Skeletal muscle tissue (tissue), 3 donors: ENCODE measurements at regions not wholly inside any gene's neighbourhood (a gene's known extent, or its start where the extent isn't known, plus 50 kb on each side); places are given as distances from the start of the nearest gene placed in this dataset.
"Not testable (repeated sequence)": the region's sequence is repeated elsewhere in the genome, so short reads cannot be mapped to it uniquely, and the experiment has no call there.

Source experiments
- H3K27ac ChIP-seq: one replicate; pipeline ENCODE4 v1.7.0; 2013; ENCODE audit warnings: mild to moderate bottlenecking, low read depth, low read length, inconsistent platforms
- H3K27me3 ChIP-seq, 3 donors: one replicate each; pipeline ENCODE4 v1.7.0; 2013; ENCODE audit warnings: low read length in 3 of 3; ENCODE audit not compliant: control insufficient read depth in 3 of 3, insufficient read depth in 3 of 3
- H3K36me3 ChIP-seq, 3 donors: one replicate each; pipeline ENCODE4 v1.7.0; 2013; ENCODE audit warnings: low read length in 3 of 3; ENCODE audit not compliant: control insufficient read depth in 3 of 3, insufficient read depth in 3 of 3
- H3K4me1 ChIP-seq, 3 donors: one replicate each; pipeline ENCODE4 v1.7.0; 2013; ENCODE audit warnings: low read length in 3 of 3, mild to moderate bottlenecking in 3 of 3; ENCODE audit not compliant: control insufficient read depth in 3 of 3, insufficient read depth in 3 of 3
- H3K4me3 ChIP-seq, 3 donors: one replicate each; pipeline ENCODE4 v1.7.0; 2013; ENCODE audit warnings: low read length in 3 of 3
- H3K9ac ChIP-seq, 3 donors: one replicate each; pipeline ENCODE4 v1.7.0; 2013; ENCODE audit warnings: low read length in 3 of 3, mild to moderate bottlenecking in 3 of 3, moderate library complexity in 2 of 3, low read depth in 1 of 3
- H3K9me3 ChIP-seq, 3 donors: one replicate each; pipeline ENCODE4 v1.7.0; 2013; ENCODE audit warnings: low read length in 3 of 3; ENCODE audit not compliant: control insufficient read depth in 3 of 3
- donor health status: Osteomylitis.

DNA sequence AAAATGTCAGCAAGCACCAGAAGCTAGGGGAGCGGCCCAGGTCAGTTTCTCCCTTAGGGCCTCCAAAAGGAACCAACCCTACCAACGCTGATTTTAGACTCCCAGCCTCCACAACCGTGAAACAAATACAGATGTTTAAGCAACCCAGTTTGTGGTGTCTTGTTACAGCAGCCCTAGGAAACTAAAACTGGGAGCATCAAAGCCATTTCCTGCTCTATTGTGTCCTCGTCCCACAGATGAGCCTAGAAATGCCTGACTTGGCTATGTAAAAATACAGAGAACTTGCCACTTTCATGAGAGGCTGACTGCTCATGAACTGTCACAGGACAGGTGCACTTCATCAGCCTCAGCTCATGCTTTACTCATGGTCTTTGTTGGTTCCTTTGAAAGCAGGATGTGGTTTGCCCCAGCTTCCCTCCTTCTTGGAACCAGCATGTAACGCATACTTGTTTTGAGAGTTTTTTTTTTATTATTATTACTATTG, 97.6 kb upstream of the SLC39A10 start:
- no peak overlapping the region for H3K4me3 ChIP-seq
- no peaks in the 10 kb centered on the region for H3K4me1 ChIP-seq
- H3K36me3 ChIP-seq = no peaks in the 10 kb centered on the region
- H3K27ac ChIP-seq = no peak overlapping the region
- H3K9ac ChIP-seq = no peak overlapping the region
- H3K27me3 ChIP-seq = no peaks in the 10 kb centered on the region
- H3K9me3 ChIP-seq = no peaks in the 10 kb centered on the region

DNA sequence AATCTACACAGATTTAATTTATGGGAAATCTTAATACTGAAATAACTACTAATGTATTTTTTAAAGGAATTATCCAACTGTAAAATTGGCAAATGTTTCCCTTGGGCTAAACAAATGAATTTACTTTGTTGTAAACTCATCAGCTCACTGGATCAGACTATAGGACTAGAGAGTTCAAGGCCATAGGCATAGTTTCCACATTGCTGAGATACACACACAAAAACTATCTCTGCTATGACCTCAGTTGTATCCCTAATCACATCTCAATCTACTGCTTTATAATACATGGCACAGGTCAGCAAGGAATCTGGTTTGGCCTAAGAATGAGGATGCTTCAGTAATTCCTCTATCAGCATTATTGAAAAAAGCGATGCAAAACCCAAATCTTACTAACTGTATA, 101.1 kb upstream of the SLC39A10 start:
- H3K4me1 ChIP-seq = no peaks in the 10 kb centered on the region
- H3K9ac ChIP-seq = no peak overlapping the region
- H3K27me3 ChIP-seq = no peaks in the 10 kb centered on the region
- no peak overlapping the region for H3K4me3 ChIP-seq
- H3K27ac ChIP-seq = no peak overlapping the region
- H3K9me3 ChIP-seq = no peaks in the 10 kb centered on the region
- H3K36me3 ChIP-seq = no peaks in the 10 kb centered on the region

GRCh38 chr2:195552581-195552980, 104.4 kb upstream of the SLC39A10 start:
- H3K4me3 ChIP-seq = no peak overlapping the region

GRCh38 chr2:195548198-195548940, 108.7 kb upstream of the SLC39A10 start:
- H3K27me3 ChIP-seq = no peaks in the 10 kb centered on the region
- no peaks in the 10 kb centered on the region for H3K36me3 ChIP-seq
- H3K4me1 ChIP-seq = no peaks in the 10 kb centered on the region

More at GRCh38 chr2:195552581-195552980, 104.4 kb upstream of the SLC39A10 start:
- Histone ChIP-seq H3K36me3 (no peaks in the 10 kb centered on the region), H3K9me3 (peaks cover 0 to 2% (median 0%) of the 10 kb centered on the region in 3 donors), H3K9ac (no peak overlapping the region), H3K27ac (no peak overlapping the region), H3K27me3 (no peaks in the 10 kb centered on the region), H3K4me1 (no peaks in the 10 kb centered on the region)

DNA sequence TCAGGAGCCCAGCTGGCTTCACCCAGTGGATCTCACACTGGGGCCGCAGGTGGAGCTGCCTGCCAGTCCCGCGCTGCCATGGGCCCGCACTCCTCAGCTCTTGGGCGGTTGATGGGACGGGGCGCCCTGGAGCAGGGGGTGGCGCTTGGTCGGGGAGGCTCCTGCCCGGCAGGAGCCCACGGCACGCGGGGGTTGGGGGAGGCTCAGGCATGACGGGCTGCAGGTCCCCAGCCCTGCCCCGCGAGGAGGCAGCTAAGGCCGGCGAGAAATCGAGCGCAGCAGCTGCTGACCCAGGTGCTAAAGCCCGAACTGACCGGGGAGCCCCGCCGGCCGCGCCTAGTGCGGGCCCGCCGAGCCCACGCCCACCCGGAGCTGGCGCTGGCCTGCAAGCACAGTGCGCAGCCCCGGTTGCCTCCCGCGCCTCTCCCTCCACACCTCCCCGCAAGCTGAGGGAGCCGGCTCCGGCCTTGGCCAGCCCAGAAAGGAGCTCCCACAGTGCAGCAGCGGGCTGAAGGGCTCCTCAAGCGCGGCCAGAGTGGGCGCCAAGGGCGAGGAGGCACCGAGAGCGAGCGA, 109.7 kb upstream of the SLC39A10 start:
- H3K9ac ChIP-seq, H3K36me3 ChIP-seq, H3K27ac ChIP-seq, H3K4me1 ChIP-seq, H3K27me3 ChIP-seq, H3K9me3 ChIP-seq, H3K4me3 ChIP-seq: not testable (repeated sequence)

More at GRCh38 chr2:195548198-195548940, 108.7 kb upstream of the SLC39A10 start:
- H3K9me3 ChIP-seq = peaks cover 0 to 2% (median 0%) of the 10 kb centered on the region in 3 donors
- no peak overlapping the region for H3K4me3 ChIP-seq
- no peak overlapping the region for H3K9ac ChIP-seq
- H3K27ac ChIP-seq = no peak overlapping the region

GRCh38 chr2:195545811-195546210, 111.2 kb upstream of the SLC39A10 start:
- Histone ChIP-seq H3K9ac (no peak overlapping the region), H3K9me3 (peaks cover 0 to 2% (median 0%) of the 10 kb centered on the region in 3 donors), H3K4me3 (no peak overlapping the region), H3K27ac (no peak overlapping the region), H3K36me3 (no peaks in the 10 kb centered on the region), H3K27me3 (no peaks in the 10 kb centered on the region), H3K4me1 (no peaks in the 10 kb centered on the region)

DNA sequence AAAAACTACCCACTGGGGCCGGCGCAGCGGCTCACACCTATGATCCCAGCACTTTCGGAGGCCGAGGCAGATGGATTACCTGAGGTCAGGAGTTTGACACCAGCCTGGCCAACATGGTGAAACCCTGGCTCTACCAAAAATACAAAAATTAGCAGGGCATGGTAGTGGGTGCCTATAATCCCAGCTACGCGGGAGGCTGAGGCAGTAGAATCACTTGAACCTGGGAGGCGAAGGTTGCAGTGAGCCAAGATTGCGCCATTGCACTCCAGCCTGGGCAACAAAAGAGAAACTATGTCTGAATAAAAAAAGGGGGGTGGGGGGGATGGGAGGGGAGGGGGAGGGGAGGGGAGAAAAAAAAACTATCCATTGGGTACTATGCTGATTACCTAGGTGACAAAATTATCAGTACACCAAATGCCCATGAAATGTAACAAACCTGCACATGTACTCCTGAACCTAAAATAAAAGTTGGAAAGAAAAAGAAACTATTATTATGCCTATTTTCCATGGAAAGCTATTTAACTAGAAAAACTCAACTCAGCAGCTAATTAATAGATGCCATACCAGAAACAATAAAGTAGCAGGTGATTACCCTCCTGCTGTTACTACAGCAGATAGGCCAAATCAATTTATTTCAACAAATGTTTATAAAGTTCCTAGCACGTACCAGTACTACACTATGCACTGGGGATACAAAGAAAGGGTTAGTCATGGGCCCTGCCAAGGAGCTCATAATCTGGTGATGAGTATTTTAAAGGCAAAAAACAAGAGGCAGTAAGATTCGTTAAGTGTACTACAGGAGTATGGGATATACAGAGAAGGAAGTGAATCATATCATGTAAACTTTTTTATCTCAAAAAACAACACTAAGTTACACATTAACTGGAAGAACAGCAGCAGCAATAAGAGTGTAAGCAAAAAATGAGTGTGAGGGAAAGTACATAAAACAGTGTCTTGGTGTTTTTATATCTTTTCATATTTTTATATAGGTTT, 112.8 kb upstream of the SLC39A10 start:
- Histone ChIP-seq H3K36me3 (no peaks in the 10 kb centered on the region), H3K4me1 (no peaks in the 10 kb centered on the region), H3K9ac (no peak overlapping the region), H3K4me3 (no peak overlapping the region), H3K9me3 (peaks cover 0 to 2% (median 0%) of the 10 kb centered on the region in 3 donors), H3K27ac (no peak overlapping the region), H3K27me3 (no peaks in the 10 kb centered on the region)

GRCh38 chr2:195543063-195543462, 114.0 kb upstream of the SLC39A10 start:
- H3K9ac ChIP-seq = no peak overlapping the region
- no peaks in the 10 kb centered on the region for H3K27me3 ChIP-seq
- no peaks in the 10 kb centered on the region for H3K4me1 ChIP-seq
- no peak overlapping the region for H3K4me3 ChIP-seq
- H3K27ac ChIP-seq = no peak overlapping the region
- no peaks in the 10 kb centered on the region for H3K9me3 ChIP-seq
- H3K36me3 ChIP-seq = no peaks in the 10 kb centered on the region

GRCh38 chr2:195542067-195542466, 115.0 kb upstream of the SLC39A10 start:
- no peaks in the 10 kb centered on the region for H3K36me3 ChIP-seq
- no peak overlapping the region for H3K9ac ChIP-seq
- no peaks in the 10 kb centered on the region for H3K4me1 ChIP-seq
- H3K27ac ChIP-seq = no peak overlapping the region
- no peak overlapping the region for H3K4me3 ChIP-seq
- no peaks in the 10 kb centered on the region for H3K27me3 ChIP-seq
- H3K9me3 ChIP-seq = no peaks in the 10 kb centered on the region
